GM12878 (cell line): ENCODE measurements at regions not wholly inside any gene's neighbourhood (a gene's known extent, or its start where the extent isn't known, plus 50 kb on each side); places are given as distances from the start of the nearest gene placed in this dataset.

Source experiments
- ATAC-seq: fragments of 200-7000 bp; cut with Tn5 transposase; 3 replicates; pipeline ENCODE4 v1.9.1; 2020; ENCODE audit warnings: mild to moderate bottlenecking, moderate library complexity
- BruUV-seq: library from RNA; stranded (reverse); fragments of 400-500 nt; replicated peaks from 2 replicates; lab custom pipeline; 2021; lab: Mats Ljungman, UMichigan
- CTCF ChIA-PET: fragments of 300-600 bp; sonication (Branson Sonifier 250); formaldehyde crosslinking; extraction: SDS; loops from one replicate; lab custom pipeline; 2021; ENCODE audit warnings: inconsistent platforms; lab: Yijun Ruan, JAX
- POLR2A ChIA-PET: fragments of 350-600 bp; formaldehyde crosslinking; extraction: SDS; loops from one replicate; lab custom pipeline; 2021; ENCODE audit warnings: inconsistent platforms; lab: Charles Lee
- RAD21 ChIA-PET: fragments of 300-600 bp; sonication (Branson Sonifier 250); formaldehyde crosslinking; loops from one replicate; lab custom pipeline; 2023; ENCODE audit warnings: antibody characterized with exemption; ENCODE audit not compliant: unreplicated experiment; lab: Charles Lee
- SMC1A ChIA-PET: fragments of 300-600 bp; sonication (Branson Sonifier 250); formaldehyde crosslinking; loops from one replicate; lab custom pipeline; 2023; ENCODE audit not compliant: unreplicated experiment, uncharacterized antibody; lab: Charles Lee
- DNase-seq: peaks from one replicate; pipeline ENCODE4 v3.0.0-alpha.2; 2011; ENCODE audit warnings: low read depth, low spot score
- FAIRE-seq: peaks from 3 replicates; lab custom pipeline; 2011; peaks lifted over from hg19 to GRCh38; lab: Jason Lieb, UNC
- H2AFZ ChIP-seq: 2 replicates; pipeline ENCODE4 v1.6.0; 2011; ENCODE audit warnings: low read depth, low read length, control low read depth; ENCODE audit not compliant: control insufficient read depth
- H3K27ac ChIP-seq: 2 replicates; pipeline ENCODE4 v1.5.1; 2011; ENCODE audit warnings: control low read depth; ENCODE audit not compliant: control insufficient read depth, insufficient read depth
- H3K27me3 ChIP-seq, 2 experiments: replicated peaks in 1 of 2; 2 replicates each; pipeline versions ENCODE4 v1.6.0 to v1.6.1; 2011; ENCODE audit warnings: low read length in 1 of 2; ENCODE audit not compliant: control insufficient read depth in 2 of 2, insufficient read depth in 2 of 2
- H3K36me3 ChIP-seq, 2 experiments: 2 replicates each; pipeline ENCODE4 v1.5.1; 2011; ENCODE audit warnings: low read length in 1 of 2; ENCODE audit not compliant: control insufficient read depth in 2 of 2, insufficient read depth in 2 of 2
- H3K4me1 ChIP-seq: 2 replicates; pipeline ENCODE4 v1.6.1; 2011; ENCODE audit warnings: mild to moderate bottlenecking, low read length, moderate library complexity, mixed read lengths; ENCODE audit not compliant: control insufficient read depth, insufficient read depth
- H3K4me2 ChIP-seq: 2 replicates; pipeline ENCODE4 v1.6.0; 2011; ENCODE audit warnings: control low read depth; ENCODE audit not compliant: control insufficient read depth, insufficient read depth
- H3K4me3 ChIP-seq: fragments of 200-600 bp; sonication (generic); 2 replicates; pipeline ENCODE4 v1.5.1; 2016
- H3K79me2 ChIP-seq: 2 replicates; pipeline ENCODE4 v1.6.0; 2011; ENCODE audit warnings: low read length; ENCODE audit not compliant: control insufficient read depth, insufficient read depth
- H3K9ac ChIP-seq: 2 replicates; pipeline ENCODE4 v1.8.0; 2011; ENCODE audit warnings: low read length, control low read depth, mixed read lengths; ENCODE audit not compliant: control insufficient read depth, insufficient read depth
- H3K9me3 ChIP-seq: replicated peaks from 3 replicates; pipeline ENCODE4 v1.5.1; 2011; ENCODE audit warnings: mild to moderate bottlenecking, low read length; ENCODE audit not compliant: control insufficient read depth, insufficient read depth
- H4K20me1 ChIP-seq: 2 replicates; pipeline ENCODE4 v1.6.0; 2011; ENCODE audit not compliant: control insufficient read depth, insufficient read depth
- DPF2 ChIP-seq: fragments of 450-650 bp; IDR thresholded peaks from 2 replicates; pipeline ENCODE4 v1.6.1; 2017; ENCODE audit warnings: mild to moderate bottlenecking
- E2F8 ChIP-seq: fragments of 450-650 bp; IDR thresholded peaks from 2 replicates; pipeline ENCODE4 v1.6.1; 2018; ENCODE audit warnings: mild to moderate bottlenecking, low read depth, moderate library complexity; ENCODE audit not compliant: partially characterized antibody
- EED ChIP-seq: sonication (generic); IDR thresholded peaks from 2 replicates; pipeline ENCODE4 v1.6.1; 2016; ENCODE audit warnings: antibody characterized with exemption, low read depth
- NR2C1 ChIP-seq: fragments of 450-650 bp; IDR thresholded peaks from 2 replicates; pipeline ENCODE4 v1.6.1; 2017; ENCODE audit warnings: antibody characterized with exemption, mild to moderate bottlenecking, moderate library complexity
- NRF1 ChIP-seq: conservative IDR thresholded peaks from 2 replicates; pipeline ENCODE4 v1.6.1; 2011; ENCODE audit warnings: mild to moderate bottlenecking, low read depth, low read length, improper control_type of control experiment
- POLR2AphosphoS2 ChIP-seq: IDR thresholded peaks from 2 replicates; pipeline ENCODE4 v1.6.1; 2011; ENCODE audit warnings: low read depth, mild to moderate bottlenecking, low read length, improper control_type of control experiment, moderate library complexity
- RB1 ChIP-seq: fragments of 450-650 bp; formaldehyde crosslinking; IDR thresholded peaks from 2 replicates; pipeline ENCODE4 v1.6.1; 2017; ENCODE audit warnings: mild to moderate bottlenecking, borderline replicate concordance
- RBBP5 ChIP-seq: fragments of 200-600 bp; sonication (generic); conservative IDR thresholded peaks from 2 replicates; pipeline ENCODE4 v1.6.1; 2016
- SIX5 ChIP-seq: IDR thresholded peaks from 2 replicates; pipeline ENCODE4 v1.6.1; 2011; ENCODE audit warnings: mild to moderate bottlenecking, low read depth, low read length, moderate library complexity; ENCODE audit not compliant: severe bottlenecking
- SMC3 ChIP-seq: IDR thresholded peaks from 2 replicates; pipeline ENCODE4 v1.6.1; 2011; ENCODE audit warnings: low read length, improper control_type of control experiment, borderline replicate concordance
- SRF ChIP-seq, 2 experiments: IDR thresholded peaks; 2 replicates each; pipeline ENCODE4 v1.6.1; 2011; ENCODE audit warnings: low read depth in 2 of 2, low read length in 2 of 2, mild to moderate bottlenecking in 1 of 2, moderate library complexity in 1 of 2
- STAT1 ChIP-seq: fragments of 450-650 bp; conservative IDR thresholded peaks from 2 replicates; pipeline ENCODE4 v1.6.1; 2014; ENCODE audit warnings: antibody characterized with exemption, mild to moderate bottlenecking
- ZBTB33 ChIP-seq: fragments of 450-650 bp; IDR thresholded peaks from 2 replicates; pipeline ENCODE4 v1.6.1; 2017; ENCODE audit warnings: mild to moderate bottlenecking
- ZBTB40 ChIP-seq: fragments of 450-650 bp; IDR thresholded peaks from 2 replicates; pipeline ENCODE4 v1.6.1; 2016; ENCODE audit warnings: mild to moderate bottlenecking, moderate library complexity, borderline replicate concordance
- WGBS: methylation state at CpG from one replicate; pipeline ENCODE4 v1.1.6; 2016; ENCODE audit warnings: low lambda C conversion rate; ENCODE audit not compliant: insufficient replicate concordance, insufficient coverage; ENCODE audit errors: missing lambda C conversion rate; 5-methylcytosine and 5-hydroxymethylcytosine counted together
- in situ Hi-C: fragments of 300-500 bp; cut with MboI; formaldehyde crosslinking; loops from 9 replicates; pipeline ENCODE4 v1.14.3; 2018; ENCODE audit warnings: mixed read lengths
- intact Hi-C: fragments of 100-400 bp; cut with micrococcal nuclease; formaldehyde crosslinking; loops from one replicate; pipeline ENCODE4 v1.14.2; 2022; ENCODE audit not compliant: unreplicated experiment
- TF ChIP-seq, protein P1 (sequence below): IDR thresholded peaks from 2 replicates; pipeline ENCODE4 v1.6.1; 2011; ENCODE audit warnings: low read depth, low read length, improper control_type of control experiment, borderline replicate concordance

- no peak for FAIRE-seq
- no peak overlapping the region for H3K27ac ChIP-seq
- CTCF ChIA-PET: interaction anchor here (0.5 to 1.4 kb wide), 2 partner anchors 70 to 130 kb away, joined by 3 to 4 read pairs; no protein-coding TSS in a partner anchor
- SMC1A ChIA-PET: interaction anchor here (1.0 to 1.2 kb wide), 4 partner anchors 16 to 330 kb away, joined by 3 read pairs; no protein-coding TSS in a partner anchor
- 58% methylated on average over 4 of the region's 4 CpGs for WGBS
- in situ Hi-C loops: no loop called here
- H3K36me3 ChIP-seq: no peaks in the 10 kb centered on the region
- H2AFZ ChIP-seq: no peak overlapping the region
- no TSS peak for BruUV-seq
- POLR2A ChIA-PET: no interaction called here
- no peaks in the 10 kb centered on the region for H3K4me1 ChIP-seq
- no peaks in the 10 kb centered on the region for H3K27me3 ChIP-seq
- H3K79me2 ChIP-seq: no peaks in the 10 kb centered on the region
- TF ChIP-seq ZBTB40 (no peak), POLR2AphosphoS2 (no peak), RBBP5 (no peak), SIX5 (no peak), E2F8 (no peak), NR2C1 (no peak), EED (no peak), ZBTB33 (no peak), SMC3 (no peak), NRF1 (no peak), DPF2 (no peak), SRF (IDR thresholded peaks at IDR 0.05; ENCODE audit: low read depth in 2 of 2, low read length in 2 of 2) (no peak), RB1 (no peak), STAT1 (no peak)
- TF ChIP-seq, protein P1, sequence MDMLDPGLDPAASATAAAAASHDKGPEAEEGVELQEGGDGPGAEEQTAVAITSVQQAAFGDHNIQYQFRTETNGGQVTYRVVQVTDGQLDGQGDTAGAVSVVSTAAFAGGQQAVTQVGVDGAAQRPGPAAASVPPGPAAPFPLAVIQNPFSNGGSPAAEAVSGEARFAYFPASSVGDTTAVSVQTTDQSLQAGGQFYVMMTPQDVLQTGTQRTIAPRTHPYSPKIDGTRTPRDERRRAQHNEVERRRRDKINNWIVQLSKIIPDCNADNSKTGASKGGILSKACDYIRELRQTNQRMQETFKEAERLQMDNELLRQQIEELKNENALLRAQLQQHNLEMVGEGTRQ: no peak
- TF ChIP-seq, all 136 proteins: peak for 0
- intact Hi-C loops: no loop called here
- Histone ChIP-seq H3K9ac (no peak overlapping the region), H3K4me2 (no peak overlapping the region), H3K9me3 (no peaks in the 10 kb centered on the region), H4K20me1 (no peaks in the 10 kb centered on the region), H3K4me3 (no peak overlapping the region)
- RAD21 ChIA-PET: no interaction called here
- DNase-seq (no peak), ATAC-seq (no peak)
These were observed 559.5 kb upstream of the GCFC2 start for GRCh38 chr2:76270096-76270710.
